ENCODE measurements at regions not wholly inside any gene's neighbourhood (a gene's known extent, or its start where the extent isn't known, plus 50 kb on each side); places are given as distances from the start of the nearest gene placed in this dataset.

DNA sequence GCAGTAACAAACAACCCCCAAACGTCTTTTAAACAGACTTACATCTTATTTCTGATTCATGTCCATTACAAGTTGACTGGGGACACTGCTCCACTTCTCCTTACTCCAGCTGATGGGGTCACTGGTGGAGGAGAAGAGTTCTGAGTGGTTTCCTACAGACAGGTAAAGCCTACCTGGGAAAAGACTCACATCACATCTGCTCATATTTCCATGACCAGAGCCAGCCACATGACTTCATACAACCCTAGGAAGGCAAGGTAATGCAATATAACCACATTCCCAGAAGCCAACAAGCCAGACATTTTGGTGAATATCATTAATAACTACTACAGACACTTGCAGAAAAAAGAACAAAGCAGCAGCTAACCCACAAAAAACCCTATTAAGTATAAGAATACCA, 90.5 kb upstream of the IRX6 start:
- Histone ChIP-seq H3K9me3 (no peaks in the 10 kb centered on the region), H3K4me1 (ENCODE audit: control insufficient read depth in 1 of 2, low read depth in 2 of 2) (no peaks in the 10 kb centered on the region), H3K27ac (no peak overlapping the region), H3K36me3 (no peaks in the 10 kb centered on the region), H3K4me3 (no peak overlapping the region), H3K27me3 (replicated peaks; ENCODE audit: insufficient read depth) (no peaks in the 10 kb centered on the region)
- DNase-seq (ENCODE audit: low spot score), result no peak
- ATAC-seq (ENCODE audit: insufficient number of reproducible peaks, low FRiP score, low read depth), result no peak
- TF ChIP-seq, protein P1, sequence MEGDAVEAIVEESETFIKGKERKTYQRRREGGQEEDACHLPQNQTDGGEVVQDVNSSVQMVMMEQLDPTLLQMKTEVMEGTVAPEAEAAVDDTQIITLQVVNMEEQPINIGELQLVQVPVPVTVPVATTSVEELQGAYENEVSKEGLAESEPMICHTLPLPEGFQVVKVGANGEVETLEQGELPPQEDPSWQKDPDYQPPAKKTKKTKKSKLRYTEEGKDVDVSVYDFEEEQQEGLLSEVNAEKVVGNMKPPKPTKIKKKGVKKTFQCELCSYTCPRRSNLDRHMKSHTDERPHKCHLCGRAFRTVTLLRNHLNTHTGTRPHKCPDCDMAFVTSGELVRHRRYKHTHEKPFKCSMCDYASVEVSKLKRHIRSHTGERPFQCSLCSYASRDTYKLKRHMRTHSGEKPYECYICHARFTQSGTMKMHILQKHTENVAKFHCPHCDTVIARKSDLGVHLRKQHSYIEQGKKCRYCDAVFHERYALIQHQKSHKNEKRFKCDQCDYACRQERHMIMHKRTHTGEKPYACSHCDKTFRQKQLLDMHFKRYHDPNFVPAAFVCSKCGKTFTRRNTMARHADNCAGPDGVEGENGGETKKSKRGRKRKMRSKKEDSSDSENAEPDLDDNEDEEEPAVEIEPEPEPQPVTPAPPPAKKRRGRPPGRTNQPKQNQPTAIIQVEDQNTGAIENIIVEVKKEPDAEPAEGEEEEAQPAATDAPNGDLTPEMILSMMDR (IDR thresholded peaks at IDR 0.05), result no peak

DNA sequence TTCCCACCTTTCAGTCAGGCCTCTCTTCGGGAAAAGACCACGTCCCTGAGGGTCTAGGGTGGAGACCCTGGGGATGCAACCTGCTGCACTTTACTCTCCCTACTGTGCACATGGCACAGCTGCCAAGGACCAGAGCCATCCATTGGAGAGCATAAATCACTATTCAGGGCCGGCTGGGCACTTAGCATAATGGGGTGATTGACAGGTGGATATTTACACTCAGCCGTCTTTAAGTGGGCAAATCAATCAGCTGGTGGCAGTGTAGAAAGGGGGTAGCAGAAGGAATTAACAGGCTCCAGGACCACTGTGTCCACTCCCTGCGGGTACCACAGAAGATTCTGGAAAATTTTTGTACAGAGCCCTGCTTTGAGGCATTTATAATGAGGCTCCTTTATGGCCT, 87.3 kb upstream of the IRX6 start:
- H3K27ac ChIP-seq, result no peak overlapping the region
- no peaks in the 10 kb centered on the region for H3K9me3 ChIP-seq
- ATAC-seq (ENCODE audit: insufficient number of reproducible peaks, low FRiP score, low read depth) (no peak), DNase-seq (ENCODE audit: low spot score) (no peak)
- no peaks in the 10 kb centered on the region for H3K27me3 ChIP-seq (replicated peaks; ENCODE audit: insufficient read depth)
- H3K4me1 ChIP-seq (ENCODE audit: control insufficient read depth in 1 of 2, low read depth in 2 of 2), result no peaks in the 10 kb centered on the region
- H3K4me3 ChIP-seq, result no peak overlapping the region
- TF ChIP-seq, protein P1 (IDR thresholded peaks at IDR 0.05), result no peak
- H3K36me3 ChIP-seq, result no peaks in the 10 kb centered on the region

DNA sequence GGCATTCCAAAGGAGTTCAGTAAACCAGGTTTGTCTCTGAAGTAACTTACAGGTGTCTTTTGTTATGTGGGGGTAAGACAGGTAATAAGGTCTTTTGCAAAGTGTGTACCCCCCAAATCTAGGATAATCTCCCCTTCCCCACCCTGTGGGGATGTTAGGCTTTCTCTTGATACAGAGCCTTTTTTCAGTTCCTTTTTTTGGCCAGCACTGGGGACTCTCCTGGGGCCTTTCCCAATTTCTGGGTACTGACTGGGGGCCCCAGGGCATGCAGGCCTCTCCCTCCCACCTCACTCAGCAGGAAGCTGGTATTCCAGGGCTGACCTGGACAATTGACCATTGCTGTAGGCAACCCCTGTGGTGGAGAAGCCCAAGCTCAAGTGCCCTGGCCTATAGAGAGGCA, 84.3 kb upstream of the IRX6 start:
- Histone ChIP-seq H3K27ac (no peak overlapping the region), H3K4me3 (no peak overlapping the region), H3K9me3 (no peaks in the 10 kb centered on the region), H3K27me3 (replicated peaks; ENCODE audit: insufficient read depth) (no peaks in the 10 kb centered on the region), H3K4me1 (ENCODE audit: control insufficient read depth in 1 of 2, low read depth in 2 of 2) (no peaks in the 10 kb centered on the region), H3K36me3 (no peaks in the 10 kb centered on the region)
- TF ChIP-seq, protein P1 (IDR thresholded peaks at IDR 0.05), result no peak
- ATAC-seq (ENCODE audit: insufficient number of reproducible peaks, low FRiP score, low read depth) (no peak), DNase-seq (ENCODE audit: low spot score) (no peak)

DNA sequence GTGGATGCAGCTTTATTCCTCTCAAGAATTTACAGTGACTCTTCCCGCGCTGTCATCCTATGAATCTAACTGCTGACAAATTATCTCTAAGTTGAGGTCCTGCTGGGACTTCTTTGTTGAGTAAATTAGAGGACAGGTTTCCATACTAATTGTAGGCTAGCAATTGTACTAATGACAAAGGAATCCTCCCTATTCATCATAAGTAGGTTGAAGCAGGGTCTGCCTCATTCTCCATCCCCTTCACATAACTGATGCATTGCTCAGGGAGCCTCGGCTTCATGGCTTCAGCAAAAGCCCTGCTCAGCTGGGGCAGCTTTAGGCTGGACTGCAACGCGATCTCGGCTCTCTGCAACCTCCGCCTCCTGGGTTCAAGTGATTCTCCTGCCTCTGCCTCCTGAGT, 83.1 kb upstream of the IRX6 start:
- Histone ChIP-seq H3K9me3 (no peaks in the 10 kb centered on the region), H3K27ac (no peak overlapping the region), H3K4me1 (ENCODE audit: control insufficient read depth in 1 of 2, low read depth in 2 of 2) (no peaks in the 10 kb centered on the region), H3K36me3 (no peaks in the 10 kb centered on the region), H3K27me3 (replicated peaks; ENCODE audit: insufficient read depth) (no peaks in the 10 kb centered on the region), H3K4me3 (no peak overlapping the region)
- DNase-seq (ENCODE audit: low spot score) (no peak), ATAC-seq (ENCODE audit: insufficient number of reproducible peaks, low FRiP score, low read depth) (no peak)
- TF ChIP-seq, protein P1 (IDR thresholded peaks at IDR 0.05), result no peak

DNA sequence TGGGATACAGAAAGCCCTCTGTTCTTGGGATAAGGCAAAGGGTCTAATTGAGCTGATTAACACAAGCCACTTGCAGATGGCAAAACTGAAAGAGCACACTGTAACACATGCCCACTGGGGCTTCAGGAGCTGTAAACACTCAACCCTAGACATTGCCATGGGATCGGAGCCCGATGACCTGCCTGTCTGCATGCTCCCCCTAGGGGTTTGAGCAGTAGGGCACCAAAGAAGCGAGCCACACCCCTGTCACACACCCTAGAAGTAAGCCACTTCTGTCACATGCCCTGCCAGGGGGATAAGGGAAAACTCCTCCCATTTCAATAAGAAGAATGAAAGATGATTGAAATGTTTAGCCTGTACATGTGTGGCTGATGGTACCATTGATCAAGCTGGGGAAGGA, 81.3 kb upstream of the IRX6 start:
- no peaks in the 10 kb centered on the region for H3K4me1 ChIP-seq (ENCODE audit: control insufficient read depth in 1 of 2, low read depth in 2 of 2)
- H3K9me3 ChIP-seq, result no peaks in the 10 kb centered on the region
- H3K27me3 ChIP-seq (replicated peaks; ENCODE audit: insufficient read depth), result no peaks in the 10 kb centered on the region
- no peak overlapping the region for H3K4me3 ChIP-seq
- TF ChIP-seq, protein P1 (IDR thresholded peaks at IDR 0.05), result no peak
- DNase-seq (ENCODE audit: low spot score) (no peak), ATAC-seq (ENCODE audit: insufficient number of reproducible peaks, low FRiP score, low read depth) (no peak)
- no peaks in the 10 kb centered on the region for H3K36me3 ChIP-seq
- no peak overlapping the region for H3K27ac ChIP-seq

Measured in thoracic aorta (tissue), 2 donors.